ENCODE measurements at regions not wholly inside any gene's neighbourhood (a gene's known extent, or its start where the extent isn't known, plus 50 kb on each side); places are given as distances from the start of the nearest gene placed in this dataset.

- Histone ChIP-seq H3K4me3 (ENCODE audit: control extremely low read depth in 1 of 5, extremely low read depth in 1 of 5, insufficient read depth in 1 of 5, low read depth in 2 of 5, low read length in 4 of 5) (no peak overlapping the region), H3K27ac (ENCODE audit: low read length in 2 of 2) (no peak overlapping the region), H3K79me2 (ENCODE audit: control insufficient read depth, insufficient read depth, low read length) (no peaks in the 10 kb centered on the region), H3K9ac (ENCODE audit: low read length) (no peak overlapping the region), H3K27me3 (replicated peaks in 1 of 4; ENCODE audit: control extremely low read depth in 1 of 4, control insufficient read depth in 3 of 4, insufficient read depth in 4 of 4, low read length in 3 of 4) (no peaks in the 10 kb centered on the region), H3K36me3 (replicated peaks in 1 of 2; ENCODE audit: control extremely low read depth in 1 of 2, control insufficient read depth in 1 of 2, extremely low read depth in 1 of 2, insufficient read depth in 2 of 2, low read length in 1 of 2) (no peaks in the 10 kb centered on the region), H3K9me3 (ENCODE audit: control extremely low read depth in 1 of 3, control insufficient read depth in 2 of 3, insufficient read depth in 1 of 3, low read length in 2 of 3) (peaks cover 0 to 4% (median 0%) of the 10 kb centered on the region in 3 donors), H3K4me1 (ENCODE audit: control insufficient read depth in 2 of 2, insufficient read depth in 2 of 2, low read length in 2 of 2) (no peaks in the 10 kb centered on the region), H3K4me2 (replicated peaks; ENCODE audit: low read depth, low read length, poor library complexity, severe bottlenecking) (no peak overlapping the region), H2AFZ (ENCODE audit: insufficient read depth, low read depth, low read length, poor library complexity, severe bottlenecking) (no peak overlapping the region), H4K20me1 (ENCODE audit: control insufficient read depth, insufficient read depth, low read length, poor library complexity, severe bottlenecking) (no peaks in the 10 kb centered on the region)
- H3K27me3 Mint-ChIP-seq = peaks cover 3% of the 10 kb centered on the region
- TF ChIP-seq CTCF (IDR thresholded peaks at IDR 0.05) = no peak
- TF ChIP-seq EZH2 (IDR thresholded peaks at IDR 0.05; ENCODE audit: borderline replicate concordance, insufficient read depth, low read depth, low read length, poor library complexity, severe bottlenecking) = no peak
- POLR2A ChIA-PET = no interaction called here
- no peak overlapping the region for H3K27ac Mint-ChIP-seq
- ATAC-seq (ENCODE audit: low read depth) (no peak), DNase-seq (no peak)
- intact Hi-C loops (cut with micrococcal nuclease) = no loop called here
- CTCF ChIA-PET = no interaction called here
- H3K9me3 Mint-ChIP-seq (ENCODE audit: insufficient read depth) = no peaks in the 10 kb centered on the region
- no peaks in the 10 kb centered on the region for H3K4me1 Mint-ChIP-seq
- no peak overlapping the region for H3K4me3 Mint-ChIP-seq
- under 1% methylated on average over 9 of the region's 9 CpGs for WGBS (ENCODE audit: insufficient coverage)
These were observed 275.2 kb upstream of the KIRREL3 start for GRCh38 chr11:127275774-127276173.

GRCh38 chr11:127274328-127274676 lies 273.7 kb upstream of the KIRREL3 start:
- Mint-ChIP-seq H3K27ac (no peak overlapping the region), H3K4me3 (no peak overlapping the region), H3K27me3 (peaks cover 3% of the 10 kb centered on the region), H3K9me3 (ENCODE audit: insufficient read depth) (no peaks in the 10 kb centered on the region), H3K4me1 (no peaks in the 10 kb centered on the region)
- ChIA-PET POLR2A (interaction anchor here (0.6 kb wide), 1 partner anchor 250 kb away, joined by 6 read pairs; no protein-coding TSS in a partner anchor), CTCF (no interaction called here)
- H3K4me1 ChIP-seq (ENCODE audit: control insufficient read depth in 2 of 2, insufficient read depth in 2 of 2, low read length in 2 of 2) = no peaks in the 10 kb centered on the region
- H3K4me2 ChIP-seq (replicated peaks; ENCODE audit: low read depth, low read length, poor library complexity, severe bottlenecking) = no peak overlapping the region
- WGBS (ENCODE audit: insufficient coverage) = no CpG with 5 or more reads among the region's 1 CpG
- no peaks in the 10 kb centered on the region for H3K27me3 ChIP-seq (replicated peaks in 1 of 4; ENCODE audit: control extremely low read depth in 1 of 4, control insufficient read depth in 3 of 4, insufficient read depth in 4 of 4, low read length in 3 of 4)
- no peak overlapping the region for H2AFZ ChIP-seq (ENCODE audit: insufficient read depth, low read depth, low read length, poor library complexity, severe bottlenecking)
- H3K36me3 ChIP-seq (replicated peaks in 1 of 2; ENCODE audit: control extremely low read depth in 1 of 2, control insufficient read depth in 1 of 2, extremely low read depth in 1 of 2, insufficient read depth in 2 of 2, low read length in 1 of 2) = no peaks in the 10 kb centered on the region
- ATAC-seq (ENCODE audit: low read depth) = no peak
- no peak overlapping the region for H3K9ac ChIP-seq (ENCODE audit: low read length)
- no peaks in the 10 kb centered on the region for H4K20me1 ChIP-seq (ENCODE audit: control insufficient read depth, insufficient read depth, low read length, poor library complexity, severe bottlenecking)
- H3K4me3 ChIP-seq (ENCODE audit: control extremely low read depth in 1 of 5, extremely low read depth in 1 of 5, insufficient read depth in 1 of 5, low read depth in 2 of 5, low read length in 4 of 5) = no peak overlapping the region
- peaks cover 0 to 4% (median 0%) of the 10 kb centered on the region in 3 donors for H3K9me3 ChIP-seq (ENCODE audit: control extremely low read depth in 1 of 3, control insufficient read depth in 2 of 3, insufficient read depth in 1 of 3, low read length in 2 of 3)
- DNase-seq = no peak
- no peaks in the 10 kb centered on the region for H3K79me2 ChIP-seq (ENCODE audit: control insufficient read depth, insufficient read depth, low read length)
- no peak for TF ChIP-seq EZH2 (IDR thresholded peaks at IDR 0.05; ENCODE audit: borderline replicate concordance, insufficient read depth, low read depth, low read length, poor library complexity, severe bottlenecking)
- no peak for TF ChIP-seq CTCF (IDR thresholded peaks at IDR 0.05)
- H3K27ac ChIP-seq (ENCODE audit: low read length in 2 of 2) = no peak overlapping the region
- intact Hi-C loops (cut with micrococcal nuclease) = no loop called here

Data from B cell (primary cell).